Panc1 (cell line): ENCODE measurements at regions not wholly inside any gene's neighbourhood (a gene's known extent, or its start where the extent isn't known, plus 50 kb on each side); places are given as distances from the start of the nearest gene placed in this dataset.

ENCODE experiments used
- POLR2AphosphoS5 ChIP-seq: IDR thresholded peaks from 2 replicates; pipeline ENCODE4 v1.6.1; 2012; ENCODE audit warnings: mild to moderate bottlenecking, low read depth, low read length, moderate library complexity
- SIN3A ChIP-seq: IDR thresholded peaks from 2 replicates; pipeline ENCODE4 v1.6.1; 2012; ENCODE audit warnings: low read depth, mild to moderate bottlenecking, low read length, moderate library complexity, borderline replicate concordance; ENCODE audit not compliant: insufficient read depth
- TCF7L2 ChIP-seq: IDR thresholded peaks from 2 replicates; pipeline ENCODE4 v1.6.1; 2011; ENCODE audit warnings: mild to moderate bottlenecking, low read depth, low read length, inconsistent platforms
- TF ChIP-seq, protein P1 (sequence below): fragments of 450-650 bp; IDR thresholded peaks from 2 replicates; pipeline ENCODE4 v1.5.1; 2017; ENCODE audit warnings: mild to moderate bottlenecking
- TF ChIP-seq, protein P2 (sequence below), 2 experiments: IDR thresholded peaks; 2 replicates each; pipeline ENCODE4 v1.6.1; 2011 to 2012; ENCODE audit warnings: low read depth in 2 of 2, control low read depth in 1 of 2, low read length in 1 of 2, mild to moderate bottlenecking in 1 of 2, moderate library complexity in 1 of 2; ENCODE audit not compliant: insufficient read depth in 1 of 2

DNA sequence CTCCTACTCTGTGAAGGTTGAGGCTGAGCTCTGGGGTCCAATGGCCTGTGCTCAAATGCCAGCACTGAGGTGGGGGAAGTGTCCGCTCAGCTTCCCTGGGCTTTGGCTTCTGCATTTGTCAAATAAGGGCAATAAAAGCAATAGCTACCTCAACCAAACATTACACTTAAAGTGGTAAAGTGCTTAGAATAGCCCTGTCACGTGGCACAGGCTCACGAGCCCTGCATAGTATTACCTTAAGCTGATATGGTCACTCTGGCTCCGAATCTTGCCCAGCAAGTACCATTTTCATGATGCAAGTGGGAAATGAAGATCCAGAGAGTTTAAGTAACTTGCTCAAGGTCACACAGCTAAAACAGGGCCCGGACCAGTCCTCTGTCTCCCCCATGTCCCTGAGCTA, 451.1 kb upstream of the ZMIZ1 start:
- TF ChIP-seq, protein P1, sequence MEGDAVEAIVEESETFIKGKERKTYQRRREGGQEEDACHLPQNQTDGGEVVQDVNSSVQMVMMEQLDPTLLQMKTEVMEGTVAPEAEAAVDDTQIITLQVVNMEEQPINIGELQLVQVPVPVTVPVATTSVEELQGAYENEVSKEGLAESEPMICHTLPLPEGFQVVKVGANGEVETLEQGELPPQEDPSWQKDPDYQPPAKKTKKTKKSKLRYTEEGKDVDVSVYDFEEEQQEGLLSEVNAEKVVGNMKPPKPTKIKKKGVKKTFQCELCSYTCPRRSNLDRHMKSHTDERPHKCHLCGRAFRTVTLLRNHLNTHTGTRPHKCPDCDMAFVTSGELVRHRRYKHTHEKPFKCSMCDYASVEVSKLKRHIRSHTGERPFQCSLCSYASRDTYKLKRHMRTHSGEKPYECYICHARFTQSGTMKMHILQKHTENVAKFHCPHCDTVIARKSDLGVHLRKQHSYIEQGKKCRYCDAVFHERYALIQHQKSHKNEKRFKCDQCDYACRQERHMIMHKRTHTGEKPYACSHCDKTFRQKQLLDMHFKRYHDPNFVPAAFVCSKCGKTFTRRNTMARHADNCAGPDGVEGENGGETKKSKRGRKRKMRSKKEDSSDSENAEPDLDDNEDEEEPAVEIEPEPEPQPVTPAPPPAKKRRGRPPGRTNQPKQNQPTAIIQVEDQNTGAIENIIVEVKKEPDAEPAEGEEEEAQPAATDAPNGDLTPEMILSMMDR, result no peak
- TF ChIP-seq, protein P2, sequence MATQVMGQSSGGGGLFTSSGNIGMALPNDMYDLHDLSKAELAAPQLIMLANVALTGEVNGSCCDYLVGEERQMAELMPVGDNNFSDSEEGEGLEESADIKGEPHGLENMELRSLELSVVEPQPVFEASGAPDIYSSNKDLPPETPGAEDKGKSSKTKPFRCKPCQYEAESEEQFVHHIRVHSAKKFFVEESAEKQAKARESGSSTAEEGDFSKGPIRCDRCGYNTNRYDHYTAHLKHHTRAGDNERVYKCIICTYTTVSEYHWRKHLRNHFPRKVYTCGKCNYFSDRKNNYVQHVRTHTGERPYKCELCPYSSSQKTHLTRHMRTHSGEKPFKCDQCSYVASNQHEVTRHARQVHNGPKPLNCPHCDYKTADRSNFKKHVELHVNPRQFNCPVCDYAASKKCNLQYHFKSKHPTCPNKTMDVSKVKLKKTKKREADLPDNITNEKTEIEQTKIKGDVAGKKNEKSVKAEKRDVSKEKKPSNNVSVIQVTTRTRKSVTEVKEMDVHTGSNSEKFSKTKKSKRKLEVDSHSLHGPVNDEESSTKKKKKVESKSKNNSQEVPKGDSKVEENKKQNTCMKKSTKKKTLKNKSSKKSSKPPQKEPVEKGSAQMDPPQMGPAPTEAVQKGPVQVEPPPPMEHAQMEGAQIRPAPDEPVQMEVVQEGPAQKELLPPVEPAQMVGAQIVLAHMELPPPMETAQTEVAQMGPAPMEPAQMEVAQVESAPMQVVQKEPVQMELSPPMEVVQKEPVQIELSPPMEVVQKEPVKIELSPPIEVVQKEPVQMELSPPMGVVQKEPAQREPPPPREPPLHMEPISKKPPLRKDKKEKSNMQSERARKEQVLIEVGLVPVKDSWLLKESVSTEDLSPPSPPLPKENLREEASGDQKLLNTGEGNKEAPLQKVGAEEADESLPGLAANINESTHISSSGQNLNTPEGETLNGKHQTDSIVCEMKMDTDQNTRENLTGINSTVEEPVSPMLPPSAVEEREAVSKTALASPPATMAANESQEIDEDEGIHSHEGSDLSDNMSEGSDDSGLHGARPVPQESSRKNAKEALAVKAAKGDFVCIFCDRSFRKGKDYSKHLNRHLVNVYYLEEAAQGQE (IDR thresholded peaks at IDR 0.05; ENCODE audit: insufficient read depth in 1 of 2, low read depth in 2 of 2, low read length in 1 of 2), result no peak
- TF ChIP-seq POLR2AphosphoS5, result no peak
- TF ChIP-seq SIN3A, result no peak
- TF ChIP-seq TCF7L2, result no peak
